ENCODE measurements at regions not wholly inside any gene's neighbourhood (a gene's known extent, or its start where the extent isn't known, plus 50 kb on each side); places are given as distances from the start of the nearest gene placed in this dataset.

DNA sequence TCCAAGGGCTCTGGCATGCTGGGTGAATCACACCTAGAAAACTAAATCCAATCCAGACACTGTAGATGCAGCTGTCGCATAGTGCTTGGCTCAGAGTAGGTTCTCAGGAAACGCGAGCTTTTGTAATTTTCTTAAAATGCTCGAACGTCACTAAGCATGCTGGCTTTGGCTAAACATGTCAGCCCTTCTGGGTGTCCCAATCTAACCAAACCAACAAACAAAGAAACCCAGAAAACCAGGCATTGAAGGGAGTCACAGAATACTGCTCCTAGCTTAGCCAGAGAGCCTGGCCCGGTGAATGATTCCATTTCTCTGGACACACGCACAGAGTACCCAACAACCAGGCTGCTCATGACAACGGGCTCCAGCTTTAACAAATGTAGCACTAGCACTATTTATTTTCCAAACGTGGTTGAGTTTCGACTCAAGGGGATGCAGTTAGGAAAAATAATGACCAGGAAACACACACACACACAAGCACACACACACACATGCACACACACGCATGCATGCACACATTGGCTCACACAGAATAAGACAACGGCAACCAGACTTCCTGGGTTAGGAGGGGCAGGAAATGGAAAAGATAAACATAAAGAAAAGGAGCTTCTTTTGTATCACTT is 492.6 kb downstream of the MIAT start:
- no peak for DNase-seq
- Histone ChIP-seq H3K56ac (ENCODE audit: insufficient read length, low read depth, low read length) (no peak overlapping the region), H3K79me1 (ENCODE audit: insufficient read depth, low read depth, low read length, poor library complexity, severe bottlenecking) (no peaks in the 10 kb centered on the region), H4K91ac (ENCODE audit: insufficient read length, low read depth, low read length) (no peak overlapping the region), H3K18ac (ENCODE audit: insufficient read length, low read depth, low read length) (no peak overlapping the region), H2BK15ac (ENCODE audit: low read depth, low read length) (no peak overlapping the region), H3K9me3 (ENCODE audit: control insufficient read depth, low read depth, low read length) (no peaks in the 10 kb centered on the region), H2AFZ (ENCODE audit: low read length) (no peak overlapping the region), H2BK12ac (ENCODE audit: insufficient read length, low read depth, low read length) (no peak overlapping the region), H3K23me2 (ENCODE audit: insufficient read length, low read depth, low read length, poor library complexity, severe bottlenecking) (no peaks in the 10 kb centered on the region), H3K27ac (ENCODE audit: insufficient read length, low read depth, low read length) (no peak overlapping the region), H3K4me1 (ENCODE audit: insufficient read depth, low read length) (no peaks in the 10 kb centered on the region), H3K14ac (ENCODE audit: insufficient read depth, low read length) (no peak overlapping the region), H3T11ph (ENCODE audit: low read length) (no peak overlapping the region), H3K79me2 (ENCODE audit: insufficient read depth, low read length) (no peaks in the 10 kb centered on the region), H2BK120ac (ENCODE audit: low read depth, low read length, poor library complexity, severe bottlenecking) (no peak overlapping the region), H3K23ac (ENCODE audit: insufficient read length, low read depth, low read length) (no peak overlapping the region), H3K9ac (ENCODE audit: extremely low read depth, insufficient read length, low read length) (no peak overlapping the region), H3K4ac (ENCODE audit: low read depth, low read length) (no peak overlapping the region), H3K4me2 (ENCODE audit: insufficient read depth, insufficient read length, low read length) (no peak overlapping the region), H4K8ac (replicated peaks; ENCODE audit: insufficient read length, low read depth, low read length) (no peak overlapping the region), H2AK5ac (ENCODE audit: insufficient read length, low read length) (no peak overlapping the region), H2BK5ac (ENCODE audit: insufficient read length, low read length) (no peak overlapping the region), H3K27me3 (ENCODE audit: insufficient read depth, low read length) (no peaks in the 10 kb centered on the region), H4K20me1 (ENCODE audit: control insufficient read depth, insufficient read depth, insufficient read length) (no peaks in the 10 kb centered on the region), H2BK20ac (ENCODE audit: low read depth, low read length, poor library complexity, severe bottlenecking) (no peak overlapping the region), H4K5ac (ENCODE audit: insufficient read length, low read depth, low read length) (no peak overlapping the region)
- WGBS (ENCODE audit: extremely low coverage, insufficient read length, low lambda C conversion rate) = no CpG with 5 or more reads among the region's 12 CpGs
- H3K9me3 Mint-ChIP-seq = peaks cover 3% of the 10 kb centered on the region in 2 experiments; a peak in 2 of 5 replicates
- peaks cover 0 to 3% of the 10 kb centered on the region in 2 experiments; a peak in 2 of 4 replicates for H3K4me1 Mint-ChIP-seq
- H3K4me3 Mint-ChIP-seq = no peak overlapping the region
- TF ChIP-seq, protein P1, sequence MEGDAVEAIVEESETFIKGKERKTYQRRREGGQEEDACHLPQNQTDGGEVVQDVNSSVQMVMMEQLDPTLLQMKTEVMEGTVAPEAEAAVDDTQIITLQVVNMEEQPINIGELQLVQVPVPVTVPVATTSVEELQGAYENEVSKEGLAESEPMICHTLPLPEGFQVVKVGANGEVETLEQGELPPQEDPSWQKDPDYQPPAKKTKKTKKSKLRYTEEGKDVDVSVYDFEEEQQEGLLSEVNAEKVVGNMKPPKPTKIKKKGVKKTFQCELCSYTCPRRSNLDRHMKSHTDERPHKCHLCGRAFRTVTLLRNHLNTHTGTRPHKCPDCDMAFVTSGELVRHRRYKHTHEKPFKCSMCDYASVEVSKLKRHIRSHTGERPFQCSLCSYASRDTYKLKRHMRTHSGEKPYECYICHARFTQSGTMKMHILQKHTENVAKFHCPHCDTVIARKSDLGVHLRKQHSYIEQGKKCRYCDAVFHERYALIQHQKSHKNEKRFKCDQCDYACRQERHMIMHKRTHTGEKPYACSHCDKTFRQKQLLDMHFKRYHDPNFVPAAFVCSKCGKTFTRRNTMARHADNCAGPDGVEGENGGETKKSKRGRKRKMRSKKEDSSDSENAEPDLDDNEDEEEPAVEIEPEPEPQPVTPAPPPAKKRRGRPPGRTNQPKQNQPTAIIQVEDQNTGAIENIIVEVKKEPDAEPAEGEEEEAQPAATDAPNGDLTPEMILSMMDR (conservative IDR thresholded peaks at IDR 0.05) = no peak
- peaks cover 1% of the 10 kb centered on the region for H3K27me3 Mint-ChIP-seq (ENCODE audit: low read depth)
- H3K36me3 Mint-ChIP-seq (ENCODE audit: insufficient read depth in 1 of 3, low read depth in 3 of 3) = no peaks in the 10 kb centered on the region; a peak in 1 of 7 replicates
- no peak overlapping the region; a peak in 1 of 7 replicates for H3K27ac Mint-ChIP-seq
